Body of pancreas (tissue), 4 donors: ENCODE measurements at regions not wholly inside any gene's neighbourhood (a gene's known extent, or its start where the extent isn't known, plus 50 kb on each side); places are given as distances from the start of the nearest gene placed in this dataset.

Source experiments
- CTCF ChIP-seq, 7 experiments: fragments of 450-650 bp in 4 of 7; fragments of 200-600 bp in 3 of 7; sonication (generic) in 3 of 7; IDR thresholded peaks; one replicate each; pipeline ENCODE4 v1.5.1; 2016 to 2019; ENCODE audit warnings: antibody characterized with exemption in 7 of 7
- POLR2A ChIP-seq, 3 donors: fragments of 450-650 bp; IDR thresholded peaks; one replicate each; pipeline ENCODE4 v1.6.1; 2016; ENCODE audit warnings: antibody characterized with exemption in 3 of 3, mild to moderate bottlenecking in 2 of 3

- TF ChIP-seq CTCF (IDR thresholded peaks at IDR 0.05) (no peak), POLR2A (IDR thresholded peaks at IDR 0.05) (no peak)
These were observed 1074.4 kb downstream of the TYW1 start for GRCh38 chr7:68070992-68071391.
